Mammary epithelial cell (primary cell): ENCODE measurements at regions not wholly inside any gene's neighbourhood (a gene's known extent, or its start where the extent isn't known, plus 50 kb on each side); places are given as distances from the start of the nearest gene placed in this dataset.

Experiments used
- CTCF ChIP-seq, 2 donors: IDR thresholded peaks in 1 of 2; conservative IDR thresholded peaks in 1 of 2; 2 replicates each; pipeline ENCODE4 v1.5.1; 2011 to 2012; ENCODE audit warnings: inconsistent platforms in 2 of 2, low read length in 2 of 2, mild to moderate bottlenecking in 2 of 2, control low read depth in 1 of 2, low read depth in 1 of 2; ENCODE audit not compliant: insufficient read depth in 1 of 2; ENCODE audit errors: extremely low read depth in 1 of 2
- EZH2 ChIP-seq: IDR thresholded peaks from 2 replicates; pipeline ENCODE4 v1.6.1; 2012; ENCODE audit warnings: low read length, inconsistent platforms, borderline replicate concordance

GRCh38 chr11:106523171-106523570, 445.7 kb downstream of the AASDHPPT start:
- TF ChIP-seq CTCF (conservative IDR thresholded peaks at IDR 0.05 in 1 of 2, IDR thresholded peaks at IDR 0.05 in 1 of 2; ENCODE audit: extremely low read depth in 1 of 2, insufficient read depth in 1 of 2, low read depth in 1 of 2, low read length in 2 of 2) (no peak), EZH2 (no peak)
